Stimulated activated CD8-positive, alpha-beta memory T cell treated with anti-CD3 and anti-CD28 coated beads, Interleukin-2, amount 100 ng/mL, for 1 hour (primary cell): ENCODE measurements at regions not wholly inside any gene's neighbourhood (a gene's known extent, or its start where the extent isn't known, plus 50 kb on each side); places are given as distances from the start of the nearest gene placed in this dataset.
"Not testable (repeated sequence)": the region's sequence is repeated elsewhere in the genome, so short reads cannot be mapped to it uniquely, and the experiment has no call there.

Experiments used
- DNase-seq, 2 donors: peaks; one replicate each; pipeline ENCODE4 v3.0.0-alpha.2; 2020; ENCODE audit warnings: low read depth in 2 of 2

DNA sequence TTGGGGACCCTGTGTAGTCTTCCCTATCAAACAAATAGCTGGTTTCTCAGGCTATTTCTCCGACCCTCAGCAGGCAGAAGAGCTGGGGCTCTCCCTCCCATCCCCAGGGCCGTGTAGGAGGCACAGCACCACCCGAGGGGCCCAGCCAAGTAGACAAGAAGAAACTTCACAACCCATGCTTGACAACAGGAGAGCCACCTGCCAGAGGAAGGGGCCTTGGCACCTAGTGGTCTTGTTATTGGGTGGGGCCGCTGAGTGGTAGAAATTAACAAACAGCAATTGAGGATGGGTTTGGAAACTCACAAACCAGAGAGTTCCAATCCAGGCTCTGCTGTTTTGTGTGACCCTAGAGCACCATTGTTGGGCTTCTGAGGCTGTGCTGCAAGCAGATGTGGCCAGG is 108.5 kb upstream of the CHD6 start:
- DNase-seq: no peak

DNA sequence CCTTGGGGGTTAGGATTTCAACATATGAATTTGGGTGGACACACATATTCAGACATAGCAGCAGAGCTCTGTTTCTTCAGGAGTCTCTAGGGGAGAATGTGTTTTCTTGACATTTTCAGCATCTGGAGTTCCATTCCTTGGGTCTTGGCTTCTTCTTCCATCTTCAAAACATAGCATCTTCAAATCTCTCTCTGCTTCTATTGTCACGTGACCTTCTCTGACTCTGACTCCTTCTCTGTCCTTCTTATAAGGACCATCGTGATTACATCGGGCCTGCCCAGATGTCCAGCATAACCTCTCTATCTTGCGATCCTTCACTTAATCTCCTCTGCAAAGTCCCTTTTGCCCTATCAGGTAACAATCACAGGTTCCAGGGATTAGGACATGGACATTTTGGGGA is 101.0 kb upstream of the CHD6 start:
- no peak for DNase-seq

DNA sequence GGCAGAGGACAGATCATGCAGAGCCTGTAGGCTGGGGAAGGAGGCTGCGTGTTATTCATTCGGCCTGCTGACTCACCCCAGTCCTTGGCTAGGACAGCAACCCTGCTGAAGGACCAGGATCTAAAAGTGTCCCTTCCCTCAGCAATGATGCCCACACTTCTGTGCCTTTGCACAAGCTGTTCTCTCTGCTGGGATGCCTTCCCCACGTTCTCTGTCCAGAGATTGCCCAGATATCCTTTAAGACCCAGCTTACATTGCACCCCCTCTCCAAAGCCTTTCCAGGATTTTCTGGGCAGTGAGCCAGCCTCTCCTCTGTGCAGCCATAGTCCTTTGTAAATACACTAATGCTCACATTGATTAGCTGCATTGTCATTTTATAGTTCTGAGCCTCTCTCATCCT is 99.3 kb upstream of the CHD6 start:
- DNase-seq: no peak

DNA sequence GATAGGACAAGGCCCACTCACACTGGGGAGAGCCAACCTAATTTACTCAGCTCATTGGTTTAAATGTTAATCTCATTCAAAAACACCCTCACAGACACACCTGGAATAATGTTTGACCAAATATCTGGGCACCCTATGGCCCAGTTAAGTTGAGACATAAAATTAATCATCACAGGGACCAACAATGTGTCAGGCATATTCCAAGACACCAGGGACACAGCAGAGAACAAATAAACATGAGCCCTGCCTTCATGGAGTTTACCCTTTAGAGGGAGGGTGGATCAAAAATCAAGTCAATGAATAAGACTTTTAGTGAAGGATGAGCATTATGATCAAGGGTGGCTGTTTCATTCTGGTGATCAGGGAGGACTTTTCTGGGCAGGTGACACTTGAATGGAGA is 98.7 kb upstream of the CHD6 start:
- DNase-seq: no peak

DNA sequence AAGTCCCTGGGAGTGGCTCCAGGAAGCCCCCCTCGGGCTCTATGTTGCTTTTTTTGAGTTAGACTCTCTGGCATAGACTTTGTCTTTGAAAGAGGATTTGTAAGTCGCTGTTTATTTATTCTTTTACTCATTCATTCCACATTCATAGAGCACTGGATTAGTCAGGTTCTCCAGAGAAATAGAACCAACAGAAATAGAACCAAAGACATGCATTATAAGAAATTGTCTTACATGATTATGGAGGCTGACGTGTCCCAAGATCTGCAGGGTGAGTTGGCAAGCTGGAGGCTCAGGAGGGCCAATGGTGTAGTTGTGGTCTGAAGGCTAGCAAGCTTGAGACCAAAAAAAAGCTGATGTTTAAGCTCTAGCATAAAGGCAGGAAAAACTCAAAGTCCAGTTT is 98.3 kb upstream of the CHD6 start:
- no peak for DNase-seq

DNA sequence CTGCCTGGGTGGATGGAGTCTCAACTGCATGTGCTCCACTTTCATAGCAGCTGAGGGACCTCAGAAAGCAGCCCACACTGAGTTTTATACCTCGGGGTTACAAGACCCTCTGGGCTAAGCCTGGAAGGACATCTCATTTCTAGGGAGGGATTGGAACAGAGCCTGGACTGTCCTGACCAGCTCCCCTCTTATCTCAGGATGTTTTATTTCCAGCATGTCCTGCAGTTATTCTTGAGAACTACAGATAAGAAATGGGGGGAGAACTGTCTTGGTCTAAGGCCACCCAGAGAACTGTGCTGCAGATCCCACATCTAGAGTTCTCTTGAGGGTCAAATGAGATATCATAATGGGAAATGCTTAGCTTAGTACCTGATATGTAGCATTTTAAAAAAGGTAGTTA is 97.3 kb upstream of the CHD6 start:
- no peak for DNase-seq

DNA sequence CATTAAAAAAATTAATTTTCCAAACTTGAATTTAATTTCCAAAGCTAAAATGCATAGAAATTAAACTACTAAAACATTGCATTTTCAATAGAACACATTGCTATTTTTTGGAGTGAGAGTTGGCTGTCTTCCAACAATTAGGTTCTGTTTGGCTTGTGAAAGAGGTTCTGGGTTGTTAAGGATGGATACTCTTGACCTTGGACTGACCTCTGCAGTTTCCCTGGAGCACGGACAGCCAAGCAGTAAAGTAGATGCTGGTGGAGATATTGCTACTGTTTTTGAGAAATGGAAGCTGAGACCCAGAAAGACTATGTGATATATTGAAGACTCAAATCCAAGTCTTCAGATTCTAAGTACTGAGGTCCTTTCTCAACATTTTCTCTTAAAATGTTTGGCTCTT is 95.9 kb upstream of the CHD6 start:
- no peak for DNase-seq

DNA sequence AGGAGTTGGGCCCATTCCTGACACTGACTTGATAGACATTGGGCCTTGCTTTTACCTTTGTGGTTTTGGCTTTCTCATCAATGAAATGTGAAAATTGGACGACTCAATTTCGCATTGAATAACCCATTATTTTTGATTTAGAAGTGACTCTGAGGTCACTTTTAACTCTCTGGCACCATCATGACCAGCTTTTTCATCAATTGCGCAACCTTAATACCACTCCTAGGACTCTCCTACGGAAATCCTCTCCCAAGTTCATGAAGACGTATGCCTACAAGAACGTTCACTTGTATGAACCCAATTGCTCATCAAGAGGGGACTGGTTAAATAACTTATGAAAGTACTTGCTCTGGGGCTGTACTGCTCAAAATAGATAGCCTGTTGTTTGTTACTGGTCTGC is 86.7 kb upstream of the CHD6 start:
- no peak for DNase-seq

DNA sequence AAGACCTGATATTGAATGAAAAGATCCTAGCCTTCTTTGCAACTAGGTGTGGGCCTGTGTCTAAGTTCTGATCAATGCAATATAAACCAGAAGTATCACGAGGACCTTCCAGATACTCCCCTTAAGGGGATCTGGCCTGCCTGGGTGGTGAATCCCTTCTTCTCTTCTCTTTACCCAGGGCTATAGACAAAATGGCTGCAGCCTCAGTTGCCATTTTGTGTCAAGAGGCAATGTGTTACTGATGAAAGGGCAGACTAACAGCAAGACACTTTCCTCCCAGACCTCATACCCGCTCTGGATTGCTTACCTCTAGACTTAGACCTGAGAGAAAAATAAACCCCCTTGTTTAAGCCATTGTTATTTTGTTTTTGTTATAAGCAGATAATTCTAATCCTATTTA is 84.5 kb upstream of the CHD6 start:
- no peak for DNase-seq

DNA sequence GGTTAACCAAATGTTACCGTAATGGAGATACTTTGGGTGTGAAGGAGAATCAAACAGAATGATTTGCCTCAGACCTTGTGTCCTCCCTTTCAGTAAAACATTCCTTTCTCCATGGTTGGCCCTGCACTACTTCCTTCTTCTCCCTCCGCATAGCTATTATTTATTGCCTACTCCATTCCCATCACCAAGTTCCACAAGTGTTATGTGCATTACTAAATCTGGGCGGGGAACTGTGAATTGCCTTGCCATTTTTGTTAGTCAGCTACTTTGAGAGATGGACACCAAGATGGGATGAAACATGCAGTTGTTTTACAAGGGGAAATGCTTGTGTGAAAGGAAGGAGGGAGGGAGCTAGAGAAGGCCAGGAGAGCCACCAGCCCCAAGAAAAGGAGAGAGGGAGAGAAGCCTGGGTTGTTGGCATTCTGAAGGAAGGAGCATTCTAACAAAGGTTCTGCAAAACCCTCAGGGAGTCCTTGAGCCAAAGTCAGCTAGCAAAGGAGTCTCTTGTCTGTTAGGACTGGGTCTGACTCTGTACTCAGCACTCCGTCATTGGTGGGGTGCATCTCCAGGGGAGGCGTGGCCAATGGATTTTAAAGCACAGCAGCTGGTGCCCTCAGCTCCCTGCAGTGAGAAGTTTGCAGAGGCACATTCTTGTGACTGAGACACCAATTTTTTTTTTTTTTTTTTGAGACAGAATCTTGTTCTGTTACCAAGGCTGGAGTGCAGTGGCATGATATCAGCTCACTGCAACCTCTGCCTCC is 83.6 kb upstream of the CHD6 start:
- no peak for DNase-seq

DNA sequence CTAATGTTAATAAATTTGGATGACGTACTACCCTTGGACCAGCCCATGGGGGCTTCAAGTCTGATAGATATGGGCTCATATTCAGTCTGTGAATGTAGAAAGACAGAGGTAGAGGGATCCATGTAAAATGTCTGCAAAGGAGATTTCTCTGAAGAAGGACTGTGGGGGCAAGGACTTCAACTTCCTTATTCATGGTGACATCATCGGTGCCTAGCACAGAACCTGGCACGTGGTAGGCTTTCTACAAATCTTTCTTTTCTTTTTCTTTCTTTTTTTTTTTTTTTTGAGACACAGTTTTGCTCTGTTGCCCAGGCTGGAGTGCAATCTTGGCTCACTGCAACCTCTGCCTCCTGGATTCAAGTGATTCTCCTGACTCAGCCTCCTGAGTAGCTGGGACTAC is 81.5 kb upstream of the CHD6 start:
- DNase-seq: not testable (repeated sequence)

DNA sequence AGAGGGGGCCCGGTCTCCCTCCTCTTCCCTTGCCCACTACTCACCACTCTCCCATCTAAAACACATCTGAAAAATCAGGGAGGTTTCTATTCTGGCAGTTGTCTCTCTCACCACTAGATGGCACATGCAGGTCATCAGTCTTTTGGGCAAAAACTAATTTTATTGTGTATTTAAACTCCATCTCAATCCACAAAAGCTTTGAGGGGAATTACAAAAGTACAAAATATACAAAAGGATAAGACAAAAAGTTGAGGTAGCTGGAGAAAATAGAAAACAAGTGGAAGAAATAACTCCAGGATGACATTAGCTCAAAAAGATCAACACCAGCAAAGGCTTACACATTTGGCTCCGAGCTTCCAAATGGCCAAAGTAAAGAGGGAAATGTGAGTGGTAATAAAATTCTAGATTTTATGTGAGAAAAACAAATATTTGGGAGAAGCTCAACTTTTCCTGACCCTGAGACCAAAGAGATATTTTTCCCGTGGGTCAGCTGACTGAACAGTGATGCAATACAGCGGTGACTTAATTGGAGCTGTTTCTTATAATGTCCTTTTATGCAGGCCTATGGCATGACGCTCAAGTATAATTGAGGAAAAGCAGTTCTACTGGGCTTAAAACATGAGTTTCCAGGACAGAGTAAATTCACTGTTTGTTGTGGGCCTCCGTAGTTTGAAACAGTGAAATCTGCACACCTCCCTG is 79.8 kb upstream of the CHD6 start:
- DNase-seq: no peak

DNA sequence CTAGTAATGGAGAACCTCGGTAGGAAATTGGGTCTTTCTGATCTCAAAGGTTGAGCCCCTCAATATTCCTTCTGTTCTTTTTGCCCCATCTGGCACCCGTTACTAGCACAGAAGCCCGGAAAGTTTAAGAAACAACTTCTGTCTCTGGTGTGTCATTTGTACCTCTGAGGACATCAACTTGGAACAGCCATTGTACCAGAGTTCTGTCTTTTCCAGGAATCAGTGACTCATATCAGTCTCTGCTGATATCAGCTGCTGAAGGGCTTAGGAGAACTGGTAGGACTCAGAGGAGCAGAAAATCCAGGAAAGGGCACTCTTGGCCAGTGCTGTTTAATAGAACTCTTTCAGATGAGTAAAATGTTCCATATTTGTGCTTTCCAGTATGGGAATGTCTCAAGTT is 78.3 kb upstream of the CHD6 start:
- no peak for DNase-seq

DNA sequence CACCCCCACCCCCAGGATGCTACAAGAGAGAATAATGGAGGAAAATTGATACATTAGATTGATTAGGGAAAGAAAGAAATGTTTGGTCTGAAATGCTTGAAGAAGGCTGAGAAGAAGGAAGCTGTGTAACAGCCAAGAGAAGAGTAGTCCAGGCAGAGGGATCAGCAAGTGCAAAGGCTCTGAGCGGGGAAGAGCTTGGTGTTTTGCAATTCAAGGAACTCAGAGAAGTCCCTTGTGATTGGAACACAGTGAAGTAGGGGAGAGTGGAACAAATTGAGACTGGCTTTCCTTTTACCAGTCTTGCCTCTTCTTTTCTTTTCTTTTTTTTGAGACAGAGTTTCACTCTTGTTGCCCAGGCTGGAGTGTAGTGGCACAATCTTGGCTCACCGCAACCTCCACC is 76.6 kb upstream of the CHD6 start:
- no peak for DNase-seq

DNA sequence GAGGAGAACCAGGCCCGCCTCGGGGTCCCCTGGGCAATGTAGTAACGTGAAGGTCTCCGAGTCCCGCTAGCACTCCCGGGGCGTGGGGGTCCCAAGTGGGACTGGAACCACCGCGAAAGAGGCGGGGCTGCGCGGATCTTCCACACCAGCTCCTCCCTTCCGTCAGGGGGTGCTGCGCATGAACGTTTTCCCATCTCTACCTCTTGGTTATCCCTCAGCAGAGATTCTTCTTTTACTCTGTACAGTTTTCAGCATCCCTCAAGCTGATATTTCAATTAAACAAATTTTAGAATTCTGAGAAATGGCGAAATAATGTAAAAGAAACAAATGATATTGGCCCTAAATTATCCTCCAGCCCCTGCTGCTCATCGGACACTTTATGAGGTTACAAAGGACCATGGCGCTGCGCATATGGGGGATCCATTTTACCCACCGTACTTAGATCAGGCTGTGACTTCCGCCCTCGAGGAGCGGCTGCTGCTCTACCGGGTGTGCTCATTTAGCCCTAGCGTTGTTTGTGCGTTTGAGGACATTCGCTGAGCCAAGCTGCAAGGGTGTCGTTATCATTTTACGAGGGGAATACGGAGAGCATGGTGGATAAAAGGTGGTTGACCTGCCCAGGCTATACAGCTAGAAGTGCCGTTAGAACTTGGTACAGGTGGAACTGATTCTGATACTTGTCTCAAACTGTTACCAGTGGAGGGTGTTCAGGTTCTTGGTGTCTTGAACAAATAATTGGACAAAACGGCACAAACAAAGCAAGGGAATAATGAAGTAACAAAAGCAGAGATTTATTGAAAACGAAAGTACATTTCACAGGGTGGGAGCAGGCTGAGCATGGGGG is 75.2 kb upstream of the CHD6 start:
- DNase-seq: peak; percentile 50 to 59

DNA sequence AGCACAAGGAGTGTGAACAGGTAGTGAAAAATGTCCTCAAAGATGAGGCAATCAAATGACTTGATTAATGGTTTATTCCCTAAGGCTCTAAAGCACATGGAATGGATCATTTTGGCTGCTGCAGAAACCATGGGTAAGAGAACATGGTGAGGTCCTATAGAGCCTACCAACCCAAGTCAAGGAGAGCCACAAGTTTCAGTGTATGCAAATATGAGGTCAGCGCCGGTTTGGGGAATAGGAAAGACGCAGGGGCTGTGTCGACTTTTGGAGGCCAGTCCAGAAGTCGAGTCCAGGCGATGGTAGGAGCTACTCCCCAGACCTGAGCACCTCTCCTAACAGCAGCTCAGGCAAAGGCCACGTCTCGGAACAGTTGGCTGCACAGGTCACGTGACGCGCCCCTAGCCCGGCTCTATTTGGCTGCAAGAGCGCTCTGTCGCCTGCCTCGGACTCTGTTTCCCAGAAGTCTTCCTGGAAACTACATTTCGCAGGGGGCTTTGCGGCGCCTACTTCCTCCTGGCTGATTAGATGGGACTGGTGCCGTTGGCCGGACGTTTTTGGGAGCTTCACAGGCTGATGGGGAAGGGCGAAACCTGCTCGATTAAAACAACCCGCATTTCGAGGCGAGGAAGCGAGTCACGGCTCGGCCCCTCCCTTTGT is 74.4 kb upstream of the CHD6 start:
- DNase-seq: peak; percentile 39 to 54

DNA sequence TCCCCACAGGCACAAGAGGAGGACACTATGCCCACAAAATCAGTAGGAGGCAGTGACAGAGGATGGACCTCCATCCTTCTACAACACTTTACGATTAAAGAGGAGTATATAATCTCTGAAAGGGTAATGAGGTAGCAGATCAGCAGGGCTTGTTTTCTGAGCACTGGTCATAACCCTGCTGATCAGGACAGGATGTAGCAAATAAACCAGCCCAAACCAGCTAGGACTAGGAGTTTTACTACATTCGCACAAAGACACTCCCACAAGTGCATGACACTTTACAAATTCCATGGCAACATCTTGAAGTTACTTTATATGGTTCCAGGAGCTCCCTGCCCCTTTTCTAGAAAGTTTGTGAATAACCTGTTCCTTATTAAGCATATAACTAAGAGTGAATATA is 73.3 kb upstream of the CHD6 start:
- DNase-seq: no peak

DNA sequence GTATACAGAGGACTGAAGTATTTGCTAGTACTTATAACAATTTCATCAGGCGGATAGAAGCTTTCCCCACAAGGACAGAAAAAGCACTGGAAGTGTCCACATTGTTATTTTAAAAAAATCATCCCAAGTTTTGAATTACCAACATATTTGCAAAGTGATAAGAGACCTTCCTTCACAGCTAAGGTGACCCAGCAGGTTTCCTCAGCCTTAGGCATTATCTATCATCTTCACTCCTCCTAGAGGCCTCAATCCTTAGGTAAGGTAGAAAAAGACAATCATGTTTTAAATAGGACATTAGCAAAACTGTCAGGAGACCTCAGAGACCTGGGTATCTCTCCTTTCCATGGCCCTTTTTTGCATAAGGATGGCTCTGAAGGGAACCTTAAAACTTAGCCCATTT is 72.5 kb upstream of the CHD6 start:
- DNase-seq: no peak

DNA sequence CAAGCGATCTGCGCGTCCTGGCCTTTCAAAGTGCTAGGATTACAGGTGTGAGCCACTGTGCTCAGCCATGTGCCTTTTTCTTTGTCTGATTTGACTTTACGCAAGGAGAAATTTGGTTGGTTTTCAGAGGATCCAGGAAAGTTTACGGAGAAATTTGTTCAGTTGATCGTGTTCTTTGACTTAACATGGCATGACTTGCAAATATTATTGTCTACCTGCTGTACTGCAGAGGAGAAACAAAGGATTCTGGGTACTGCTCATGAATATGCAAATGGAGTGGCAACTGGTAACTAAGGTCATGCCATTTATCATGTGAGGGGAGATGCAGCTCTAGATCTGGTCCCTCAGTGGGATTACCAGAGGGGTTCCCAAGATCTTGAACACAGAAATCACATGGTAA is 68.8 kb upstream of the CHD6 start:
- no peak for DNase-seq

DNA sequence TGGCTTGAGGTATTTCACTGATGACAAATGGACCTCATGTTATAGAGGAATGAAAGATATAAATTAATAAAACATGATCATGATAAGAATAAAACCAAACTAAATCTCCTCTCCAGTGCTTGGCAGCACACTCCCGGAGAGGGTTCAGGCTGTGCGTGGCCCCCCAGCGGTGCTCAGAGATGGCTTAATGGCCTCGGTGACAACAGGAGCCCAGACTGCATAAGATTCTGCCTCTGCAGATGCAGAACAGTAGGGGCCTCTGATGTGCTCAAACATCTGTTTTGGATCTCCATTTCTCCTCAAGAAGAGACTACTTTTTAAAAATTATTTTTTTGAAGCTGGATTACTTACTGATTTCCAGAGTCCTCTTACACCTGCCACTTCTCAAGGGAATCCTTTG is 67.0 kb upstream of the CHD6 start:
- not testable (repeated sequence) for DNase-seq

DNA sequence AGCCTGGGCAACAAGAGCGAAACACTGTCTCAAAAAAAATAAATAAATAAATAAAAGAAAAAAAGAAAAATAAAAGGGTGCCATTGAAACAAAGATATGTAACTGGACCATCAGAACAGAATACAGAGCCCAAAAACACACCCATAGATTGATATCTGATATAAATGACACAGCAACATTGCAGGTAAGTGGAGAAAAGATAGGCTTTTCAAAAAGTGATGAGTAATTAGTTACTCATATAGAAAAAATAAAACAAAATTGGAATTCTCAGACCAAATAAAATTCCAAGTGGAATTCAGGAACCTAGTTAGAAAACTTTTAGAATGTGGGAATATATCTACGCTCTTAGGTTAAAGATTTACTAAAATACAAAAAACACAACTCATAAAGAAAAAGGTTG is 60.6 kb upstream of the CHD6 start:
- DNase-seq: no peak

DNA sequence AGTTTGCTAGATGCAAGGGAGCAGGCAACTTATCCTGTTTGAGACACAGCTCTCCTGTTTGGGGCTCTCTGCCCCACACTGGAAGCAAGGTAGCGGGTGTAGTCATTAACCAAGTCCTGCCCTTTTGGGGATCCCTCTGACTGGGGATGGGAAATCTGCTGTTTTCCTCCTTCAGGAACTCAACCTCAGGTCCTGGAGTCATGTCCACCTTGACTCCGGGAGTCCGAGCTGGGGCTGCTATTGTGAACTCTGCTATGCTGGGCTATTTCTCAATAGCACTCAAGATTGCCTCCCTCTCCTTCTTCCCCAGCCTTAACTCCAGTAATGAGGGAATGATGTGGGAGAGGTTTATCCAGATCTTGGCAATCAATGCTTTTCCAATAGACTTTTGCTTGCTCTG is 54.1 kb upstream of the CHD6 start:
- no peak for DNase-seq
